ENCODE measurements at regions not wholly inside any gene's neighbourhood (a gene's known extent, or its start where the extent isn't known, plus 50 kb on each side); places are given as distances from the start of the nearest gene placed in this dataset.

DNA sequence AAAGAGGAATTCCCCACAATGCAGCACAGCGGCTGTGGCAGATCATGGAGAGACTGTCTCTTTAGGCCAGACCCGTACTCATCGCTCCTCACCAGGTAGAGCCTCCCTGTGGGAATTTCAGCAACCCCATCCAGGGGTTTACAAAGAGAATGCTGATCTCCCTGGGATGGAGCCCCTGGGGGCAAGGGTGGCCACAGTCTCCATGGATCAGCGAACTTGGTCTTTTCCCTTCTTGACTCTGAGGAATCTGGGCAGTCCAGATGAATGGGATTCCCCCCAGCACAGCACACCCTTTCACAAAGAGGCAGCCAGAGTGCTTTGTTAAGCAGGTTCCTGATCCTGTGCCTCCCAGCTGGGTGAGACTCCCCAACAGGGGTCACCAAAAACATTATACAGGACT is 108.7 kb upstream of the RGMB start:
- TF ChIP-seq, protein P1, sequence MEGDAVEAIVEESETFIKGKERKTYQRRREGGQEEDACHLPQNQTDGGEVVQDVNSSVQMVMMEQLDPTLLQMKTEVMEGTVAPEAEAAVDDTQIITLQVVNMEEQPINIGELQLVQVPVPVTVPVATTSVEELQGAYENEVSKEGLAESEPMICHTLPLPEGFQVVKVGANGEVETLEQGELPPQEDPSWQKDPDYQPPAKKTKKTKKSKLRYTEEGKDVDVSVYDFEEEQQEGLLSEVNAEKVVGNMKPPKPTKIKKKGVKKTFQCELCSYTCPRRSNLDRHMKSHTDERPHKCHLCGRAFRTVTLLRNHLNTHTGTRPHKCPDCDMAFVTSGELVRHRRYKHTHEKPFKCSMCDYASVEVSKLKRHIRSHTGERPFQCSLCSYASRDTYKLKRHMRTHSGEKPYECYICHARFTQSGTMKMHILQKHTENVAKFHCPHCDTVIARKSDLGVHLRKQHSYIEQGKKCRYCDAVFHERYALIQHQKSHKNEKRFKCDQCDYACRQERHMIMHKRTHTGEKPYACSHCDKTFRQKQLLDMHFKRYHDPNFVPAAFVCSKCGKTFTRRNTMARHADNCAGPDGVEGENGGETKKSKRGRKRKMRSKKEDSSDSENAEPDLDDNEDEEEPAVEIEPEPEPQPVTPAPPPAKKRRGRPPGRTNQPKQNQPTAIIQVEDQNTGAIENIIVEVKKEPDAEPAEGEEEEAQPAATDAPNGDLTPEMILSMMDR (IDR thresholded peaks at IDR 0.05) = no peak
- TF ChIP-seq SIN3A (IDR thresholded peaks at IDR 0.05; ENCODE audit: borderline replicate concordance, insufficient read depth, low read depth, low read length) (no peak), POLR2AphosphoS5 (IDR thresholded peaks at IDR 0.05; ENCODE audit: low read depth, low read length) (no peak), TCF7L2 (IDR thresholded peaks at IDR 0.05; ENCODE audit: low read depth, low read length) (no peak)
- TF ChIP-seq, protein P2, sequence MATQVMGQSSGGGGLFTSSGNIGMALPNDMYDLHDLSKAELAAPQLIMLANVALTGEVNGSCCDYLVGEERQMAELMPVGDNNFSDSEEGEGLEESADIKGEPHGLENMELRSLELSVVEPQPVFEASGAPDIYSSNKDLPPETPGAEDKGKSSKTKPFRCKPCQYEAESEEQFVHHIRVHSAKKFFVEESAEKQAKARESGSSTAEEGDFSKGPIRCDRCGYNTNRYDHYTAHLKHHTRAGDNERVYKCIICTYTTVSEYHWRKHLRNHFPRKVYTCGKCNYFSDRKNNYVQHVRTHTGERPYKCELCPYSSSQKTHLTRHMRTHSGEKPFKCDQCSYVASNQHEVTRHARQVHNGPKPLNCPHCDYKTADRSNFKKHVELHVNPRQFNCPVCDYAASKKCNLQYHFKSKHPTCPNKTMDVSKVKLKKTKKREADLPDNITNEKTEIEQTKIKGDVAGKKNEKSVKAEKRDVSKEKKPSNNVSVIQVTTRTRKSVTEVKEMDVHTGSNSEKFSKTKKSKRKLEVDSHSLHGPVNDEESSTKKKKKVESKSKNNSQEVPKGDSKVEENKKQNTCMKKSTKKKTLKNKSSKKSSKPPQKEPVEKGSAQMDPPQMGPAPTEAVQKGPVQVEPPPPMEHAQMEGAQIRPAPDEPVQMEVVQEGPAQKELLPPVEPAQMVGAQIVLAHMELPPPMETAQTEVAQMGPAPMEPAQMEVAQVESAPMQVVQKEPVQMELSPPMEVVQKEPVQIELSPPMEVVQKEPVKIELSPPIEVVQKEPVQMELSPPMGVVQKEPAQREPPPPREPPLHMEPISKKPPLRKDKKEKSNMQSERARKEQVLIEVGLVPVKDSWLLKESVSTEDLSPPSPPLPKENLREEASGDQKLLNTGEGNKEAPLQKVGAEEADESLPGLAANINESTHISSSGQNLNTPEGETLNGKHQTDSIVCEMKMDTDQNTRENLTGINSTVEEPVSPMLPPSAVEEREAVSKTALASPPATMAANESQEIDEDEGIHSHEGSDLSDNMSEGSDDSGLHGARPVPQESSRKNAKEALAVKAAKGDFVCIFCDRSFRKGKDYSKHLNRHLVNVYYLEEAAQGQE (IDR thresholded peaks at IDR 0.05; ENCODE audit: insufficient read depth in 1 of 2, low read depth in 2 of 2, low read length in 1 of 2) = no peak
- ATAC-seq = no peak
- Histone ChIP-seq H3K4me1 (ENCODE audit: control insufficient read depth, insufficient read depth, low read length) (no peaks in the 10 kb centered on the region), H3K9me3 (ENCODE audit: control insufficient read depth, insufficient read depth, low read depth, low read length) (no peaks in the 10 kb centered on the region), H3K27me3 (ENCODE audit: control insufficient read depth, insufficient read depth, low read length) (no peaks in the 10 kb centered on the region), H3K36me3 (ENCODE audit: control insufficient read depth, insufficient read depth, low read length) (no peaks in the 10 kb centered on the region), H3K27ac (ENCODE audit: low read length) (no peak overlapping the region), H3K4me3 (ENCODE audit: low read depth in 2 of 2, low read length in 2 of 2) (no peak overlapping the region)
- POLR2A ChIA-PET = no interaction called here
- CTCF ChIA-PET = no interaction called here
- no TSS peak for BruUV-seq (replicated peaks)
- no peak for DNase-seq (ENCODE audit: low read depth, low spot score)
- in situ Hi-C loops (cut with HindIII; ENCODE audit: low pct_unique_long_range_greater_than_20kb, low sequenced_read_pairs) = no loop called here
- intact Hi-C loops (cut with micrococcal nuclease; ENCODE audit: unreplicated experiment) = no loop called here

DNA sequence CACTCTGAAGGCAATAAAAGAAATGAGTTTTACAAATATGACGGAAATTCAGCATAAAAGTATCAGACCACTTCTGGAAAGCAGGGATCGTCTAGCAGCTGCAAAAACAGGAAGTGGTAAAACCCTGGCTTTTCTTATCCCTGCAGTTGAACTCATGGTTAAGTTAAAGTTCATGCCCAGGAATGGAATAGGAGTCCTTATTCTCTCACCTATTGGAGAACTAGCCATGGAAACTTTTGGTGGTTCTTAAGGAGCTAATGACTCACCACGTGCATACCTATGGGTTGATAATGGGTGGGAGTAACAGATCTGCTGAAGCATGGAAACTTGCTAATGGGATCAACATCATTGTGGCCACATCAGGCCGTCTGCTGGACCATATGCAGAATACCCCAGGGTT is 93.5 kb upstream of the RGMB start:
- POLR2A ChIA-PET = no interaction called here
- no TSS peak for BruUV-seq (replicated peaks)
- TF ChIP-seq POLR2AphosphoS5 (IDR thresholded peaks at IDR 0.05; ENCODE audit: low read depth, low read length) (no peak), SIN3A (IDR thresholded peaks at IDR 0.05; ENCODE audit: borderline replicate concordance, insufficient read depth, low read depth, low read length) (no peak), TCF7L2 (IDR thresholded peaks at IDR 0.05; ENCODE audit: low read depth, low read length) (no peak)
- TF ChIP-seq, protein P2 (IDR thresholded peaks at IDR 0.05; ENCODE audit: insufficient read depth in 1 of 2, low read depth in 2 of 2, low read length in 1 of 2) = no peak
- TF ChIP-seq, protein P1 (IDR thresholded peaks at IDR 0.05) = no peak
- no peak for DNase-seq (ENCODE audit: low read depth, low spot score)
- H3K27me3 ChIP-seq (ENCODE audit: control insufficient read depth, insufficient read depth, low read length) = no peaks in the 10 kb centered on the region
- in situ Hi-C loops (cut with HindIII; ENCODE audit: low pct_unique_long_range_greater_than_20kb, low sequenced_read_pairs) (no loop called here), intact Hi-C loops (cut with micrococcal nuclease; ENCODE audit: unreplicated experiment) (no loop called here)
- no peaks in the 10 kb centered on the region for H3K4me1 ChIP-seq (ENCODE audit: control insufficient read depth, insufficient read depth, low read length)
- H3K27ac ChIP-seq (ENCODE audit: low read length) = no peak overlapping the region
- no peaks in the 10 kb centered on the region for H3K9me3 ChIP-seq (ENCODE audit: control insufficient read depth, insufficient read depth, low read depth, low read length)
- no peaks in the 10 kb centered on the region for H3K36me3 ChIP-seq (ENCODE audit: control insufficient read depth, insufficient read depth, low read length)
- H3K4me3 ChIP-seq (ENCODE audit: low read depth in 2 of 2, low read length in 2 of 2) = no peak overlapping the region
- CTCF ChIA-PET = no interaction called here
- no peak for ATAC-seq
